IMR-90 (cell line): ENCODE measurements at regions not wholly inside any gene's neighbourhood (a gene's known extent, or its start where the extent isn't known, plus 50 kb on each side); places are given as distances from the start of the nearest gene placed in this dataset.

Experiments used
- ATAC-seq: fragments of 200-7000 bp; cut with Tn5 transposase; 2 replicates; pipeline ENCODE4 v1.9.1; 2020; ENCODE audit warnings: low read depth, mild to moderate bottlenecking, moderate library complexity
- BruUV-seq: library from RNA; stranded (reverse); fragments of 400-500 nt; replicated peaks from 2 replicates; lab custom pipeline; 2021; lab: Mats Ljungman, UMichigan
- CTCF ChIA-PET: fragments of 300-600 bp; formaldehyde crosslinking; extraction: SDS; loops from one replicate; lab custom pipeline; 2021; ENCODE audit warnings: antibody characterized with exemption; lab: Yijun Ruan, JAX
- POLR2A ChIA-PET: fragments of 300-600 bp; sonication (Branson Sonifier 250); formaldehyde crosslinking; loops from one replicate; lab custom pipeline; 2022; ENCODE audit warnings: antibody characterized with exemption; ENCODE audit not compliant: unreplicated experiment; lab: Charles Lee
- DNase-seq: peaks from one replicate; pipeline ENCODE4 v3.0.0; 2013
- H2AFZ ChIP-seq: replicated peaks from 2 replicates; pipeline ENCODE3; 2013; ENCODE audit warnings: low read length, mild to moderate bottlenecking; ENCODE audit not compliant: poor library complexity
- H2AK5ac ChIP-seq: 2 replicates; pipeline ENCODE4 v1.6.1; 2013; ENCODE audit warnings: low read depth, low read length, inconsistent platforms
- H2AK9ac ChIP-seq: replicated peaks from 2 replicates; pipeline ENCODE3; 2013; ENCODE audit warnings: mild to moderate bottlenecking, low read depth, low read length, moderate library complexity; ENCODE audit not compliant: poor library complexity
- H2BK120ac ChIP-seq: 2 replicates; pipeline ENCODE4 v1.6.1; 2013; ENCODE audit warnings: low read depth, low read length, inconsistent platforms
- H2BK15ac ChIP-seq: 3 replicates; pipeline ENCODE4 v1.6.1; 2013; ENCODE audit warnings: low read depth, low read length, inconsistent platforms
- H2BK20ac ChIP-seq: 2 replicates; pipeline ENCODE4 v1.6.1; 2013; ENCODE audit warnings: low read depth, mild to moderate bottlenecking, inconsistent platforms, low read length, moderate library complexity
- H2BK5ac ChIP-seq: 2 replicates; pipeline ENCODE4 v1.6.1; 2013; ENCODE audit warnings: mild to moderate bottlenecking, low read depth, low read length, inconsistent platforms; ENCODE audit not compliant: poor library complexity, severe bottlenecking
- H3K14ac ChIP-seq: replicated peaks from 2 replicates; pipeline ENCODE4 v1.6.1; 2013; ENCODE audit warnings: low read depth, low read length, inconsistent platforms
- H3K18ac ChIP-seq: 2 replicates; pipeline ENCODE4 v1.6.1; 2013; ENCODE audit warnings: low read depth, low read length, control low read depth
- H3K23ac ChIP-seq: 2 replicates; pipeline ENCODE4 v1.6.1; 2013; ENCODE audit warnings: low read depth, low read length, inconsistent platforms
- H3K27ac ChIP-seq: 2 replicates; pipeline ENCODE4 v1.5.1; 2013; ENCODE audit warnings: mild to moderate bottlenecking, control low read depth, low read length; ENCODE audit not compliant: insufficient read depth
- H3K27me3 ChIP-seq: 2 replicates; pipeline ENCODE4 v1.6.1; 2013; ENCODE audit warnings: low read length; ENCODE audit not compliant: control insufficient read depth, insufficient read depth
- H3K36me3 ChIP-seq: 2 replicates; pipeline ENCODE4 v1.6.1; 2013; ENCODE audit warnings: low read length, mixed read lengths; ENCODE audit not compliant: control insufficient read depth, insufficient read depth
- H3K4ac ChIP-seq: 2 replicates; pipeline ENCODE4 v1.6.1; 2013; ENCODE audit warnings: low read depth, low read length, inconsistent platforms
- H3K4me1 ChIP-seq: 2 replicates; pipeline ENCODE4 v1.6.1; 2013; ENCODE audit warnings: low read length, mixed read lengths; ENCODE audit not compliant: control insufficient read depth, insufficient read depth
- H3K4me2 ChIP-seq: 2 replicates; pipeline ENCODE4 v1.6.1; 2013; ENCODE audit warnings: low read depth, mild to moderate bottlenecking, control low read depth, low read length, moderate library complexity
- H3K4me3 ChIP-seq: 2 replicates; pipeline ENCODE4 v1.5.1; 2013; ENCODE audit warnings: low read depth, mild to moderate bottlenecking, control low read depth, low read length, moderate library complexity; ENCODE audit not compliant: insufficient read depth
- H3K56ac ChIP-seq: 2 replicates; pipeline ENCODE4 v1.6.1; 2013; ENCODE audit warnings: low read length, inconsistent platforms; ENCODE audit not compliant: insufficient read depth; ENCODE audit errors: extremely low read depth
- H3K79me1 ChIP-seq, 2 experiments: 2 replicates each; pipeline ENCODE4 v1.6.1; 2013; ENCODE audit warnings: low read length in 2 of 2, inconsistent platforms in 1 of 2, low read depth in 1 of 2
- H3K9ac ChIP-seq: 2 replicates; pipeline ENCODE4 v1.6.1; 2013; ENCODE audit warnings: low read depth, low read length, control low read depth
- H3K9me1 ChIP-seq: 2 replicates; pipeline ENCODE4 v1.6.1; 2013; ENCODE audit warnings: low read length, inconsistent platforms; ENCODE audit not compliant: insufficient read depth
- H3K9me3 ChIP-seq: 2 replicates; pipeline ENCODE4 v1.6.1; 2013; ENCODE audit warnings: low read length; ENCODE audit not compliant: control insufficient read depth, insufficient read depth
- H4K20me1 ChIP-seq: 2 replicates; pipeline ENCODE4 v1.6.1; 2013; ENCODE audit warnings: low read length, inconsistent platforms; ENCODE audit not compliant: insufficient read depth
- H4K5ac ChIP-seq: 2 replicates; pipeline ENCODE4 v1.6.1; 2013; ENCODE audit warnings: mild to moderate bottlenecking, low read depth, low read length, control low read depth
- H4K8ac ChIP-seq, 2 experiments: 2 replicates each; pipeline ENCODE4 v1.6.1; 2013; ENCODE audit warnings: low read depth in 2 of 2, low read length in 2 of 2, control low read depth in 1 of 2, inconsistent platforms in 1 of 2
- H4K91ac ChIP-seq: 2 replicates; pipeline ENCODE4 v1.6.1; 2013; ENCODE audit warnings: low read depth, low read length, inconsistent platforms; ENCODE audit not compliant: insufficient read depth
- BHLHE40 ChIP-seq: fragments of 150-350 bp; IDR thresholded peaks from 2 replicates; pipeline ENCODE4 v1.6.1; 2016; ENCODE audit warnings: mild to moderate bottlenecking, low read depth, low read length
- CEBPB ChIP-seq: IDR thresholded peaks from 2 replicates; pipeline ENCODE4 v1.6.1; 2012; ENCODE audit warnings: low read depth, low read length, improper control_type of control experiment
- FOS ChIP-seq: fragments of 150-350 bp; IDR thresholded peaks from 2 replicates; pipeline ENCODE4 v1.6.1; 2016; ENCODE audit warnings: low read depth, low read length
- MAFK ChIP-seq: IDR thresholded peaks from 2 replicates; pipeline ENCODE4 v1.6.1; 2012; ENCODE audit warnings: low read depth, low read length, improper control_type of control experiment
- MXI1 ChIP-seq: IDR thresholded peaks from 2 replicates; pipeline ENCODE4 v1.6.1; 2012; ENCODE audit warnings: low read depth, mild to moderate bottlenecking, low read length, moderate library complexity, borderline replicate concordance
- NFE2L2 ChIP-seq: fragments of 150-350 bp; IDR thresholded peaks from 2 replicates; pipeline ENCODE4 v1.6.1; 2016; ENCODE audit warnings: low read depth, mild to moderate bottlenecking, low read length
- POLR2A ChIP-seq: IDR thresholded peaks from 2 replicates; pipeline ENCODE4 v1.6.1; 2012; ENCODE audit warnings: mild to moderate bottlenecking, low read depth, low read length
- RAD21 ChIP-seq: IDR thresholded peaks from 2 replicates; pipeline ENCODE4 v1.6.1; 2012; ENCODE audit warnings: low read length, improper control_type of control experiment
- RCOR1 ChIP-seq: IDR thresholded peaks from 2 replicates; pipeline ENCODE4 v1.6.1; 2012; ENCODE audit warnings: mild to moderate bottlenecking, low read length, improper control_type of control experiment; ENCODE audit not compliant: insufficient replicate concordance
- RFX5 ChIP-seq: IDR thresholded peaks from 2 replicates; pipeline ENCODE4 v1.8.0; 2012; ENCODE audit warnings: low read depth, mild to moderate bottlenecking, low read length, moderate library complexity
- SMC3 ChIP-seq: fragments of 150-350 bp; IDR thresholded peaks from 2 replicates; pipeline ENCODE4 v1.6.1; 2016; ENCODE audit warnings: low read depth, mild to moderate bottlenecking, antibody characterized with exemption, low read length, moderate library complexity
- WGBS, 2 experiments: methylation state at CpG; one replicate each; pipeline versions ENCODE4 v1.1.5 to v1.1.7; 2013; ENCODE audit warnings: missing lambda C conversion rate in 2 of 2; ENCODE audit not compliant: insufficient read length in 1 of 2; ENCODE audit errors: extremely low coverage in 2 of 2; 5-methylcytosine and 5-hydroxymethylcytosine counted together
- dilution Hi-C: fragments of 300-500 bp; cut with HindIII; formaldehyde crosslinking; loops from one replicate; pipeline ENCODE4 v1.14.3; 2018; ENCODE audit warnings: low sequenced_read_pairs; ENCODE audit not compliant: unreplicated experiment
- in situ Hi-C: fragments of 300-500 bp; cut with MboI; formaldehyde crosslinking; loops from 3 replicates; pipeline ENCODE4 v1.14.3; 2019; ENCODE audit warnings: low sequenced_read_pairs, inconsistent platforms, mixed read lengths
- intact Hi-C: fragments of 100-400 bp; cut with micrococcal nuclease; formaldehyde crosslinking; loops from 2 replicates; pipeline ENCODE4 v1.10.0; 2022
- TF ChIP-seq, protein P1 (sequence below): fragments of 150-350 bp; IDR thresholded peaks from 2 replicates; pipeline ENCODE4 v1.6.1; 2017; ENCODE audit warnings: mild to moderate bottlenecking, antibody characterized with exemption, low read length, low read depth
- TF ChIP-seq, protein P2 (sequence below): conservative IDR thresholded peaks from 2 replicates; pipeline ENCODE4 v1.5.1; 2012; ENCODE audit warnings: mild to moderate bottlenecking, low read depth, low read length, improper control_type of control experiment
- TF ChIP-seq, protein P3 (sequence below): fragments of 150-350 bp; IDR thresholded peaks from 2 replicates; pipeline ENCODE4 v1.6.1; 2016; ENCODE audit warnings: low read depth, mild to moderate bottlenecking, low read length, moderate library complexity, borderline replicate concordance

DNA sequence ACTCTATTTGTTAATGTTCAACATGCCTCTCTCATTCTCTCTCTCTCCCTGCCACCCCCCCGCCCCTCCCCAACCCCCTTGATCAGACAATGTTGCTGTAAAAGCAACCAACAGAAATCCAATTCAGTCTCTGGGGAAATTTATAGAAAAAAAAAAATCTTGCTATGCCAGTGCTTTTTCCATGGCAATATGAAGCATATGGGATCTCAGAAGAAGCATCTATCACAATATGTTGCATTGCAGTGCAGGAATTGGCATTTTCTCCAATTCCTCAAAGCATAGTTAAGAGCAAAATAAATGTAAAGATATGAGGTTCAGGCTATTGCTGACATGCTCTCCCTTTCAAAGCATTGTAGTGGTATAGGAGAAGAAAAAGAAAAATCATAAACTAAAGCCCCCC is 90.9 kb upstream of the LDB2 start:
- no peak overlapping the region for H2AFZ ChIP-seq
- no CpG with 5 or more reads among the region's 1 CpG for WGBS, 2 experiments
- DNase-seq, result no peak
- no peak overlapping the region for H3K4me2 ChIP-seq
- no peaks in the 10 kb centered on the region for H3K27me3 ChIP-seq
- H2BK15ac ChIP-seq, result no peak overlapping the region
- no peak overlapping the region for H4K8ac ChIP-seq
- BruUV-seq, result no TSS peak
- dilution Hi-C loops (no loop called here), in situ Hi-C loops (no loop called here), intact Hi-C loops (no loop called here)
- no peak overlapping the region for H2AK9ac ChIP-seq
- H3K4me1 ChIP-seq, result no peaks in the 10 kb centered on the region
- no peak overlapping the region for H3K4ac ChIP-seq
- no peaks in the 10 kb centered on the region for H4K20me1 ChIP-seq
- H2BK20ac ChIP-seq, result no peak overlapping the region
- TF ChIP-seq MAFK (no peak), BHLHE40 (no peak), NFE2L2 (no peak), RFX5 (no peak), RCOR1 (no peak), SMC3 (no peak), CEBPB (no peak), MXI1 (no peak), FOS (no peak), POLR2A (no peak), RAD21 (no peak)
- TF ChIP-seq, protein P1, sequence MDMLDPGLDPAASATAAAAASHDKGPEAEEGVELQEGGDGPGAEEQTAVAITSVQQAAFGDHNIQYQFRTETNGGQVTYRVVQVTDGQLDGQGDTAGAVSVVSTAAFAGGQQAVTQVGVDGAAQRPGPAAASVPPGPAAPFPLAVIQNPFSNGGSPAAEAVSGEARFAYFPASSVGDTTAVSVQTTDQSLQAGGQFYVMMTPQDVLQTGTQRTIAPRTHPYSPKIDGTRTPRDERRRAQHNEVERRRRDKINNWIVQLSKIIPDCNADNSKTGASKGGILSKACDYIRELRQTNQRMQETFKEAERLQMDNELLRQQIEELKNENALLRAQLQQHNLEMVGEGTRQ, result no peak
- TF ChIP-seq, protein P2, sequence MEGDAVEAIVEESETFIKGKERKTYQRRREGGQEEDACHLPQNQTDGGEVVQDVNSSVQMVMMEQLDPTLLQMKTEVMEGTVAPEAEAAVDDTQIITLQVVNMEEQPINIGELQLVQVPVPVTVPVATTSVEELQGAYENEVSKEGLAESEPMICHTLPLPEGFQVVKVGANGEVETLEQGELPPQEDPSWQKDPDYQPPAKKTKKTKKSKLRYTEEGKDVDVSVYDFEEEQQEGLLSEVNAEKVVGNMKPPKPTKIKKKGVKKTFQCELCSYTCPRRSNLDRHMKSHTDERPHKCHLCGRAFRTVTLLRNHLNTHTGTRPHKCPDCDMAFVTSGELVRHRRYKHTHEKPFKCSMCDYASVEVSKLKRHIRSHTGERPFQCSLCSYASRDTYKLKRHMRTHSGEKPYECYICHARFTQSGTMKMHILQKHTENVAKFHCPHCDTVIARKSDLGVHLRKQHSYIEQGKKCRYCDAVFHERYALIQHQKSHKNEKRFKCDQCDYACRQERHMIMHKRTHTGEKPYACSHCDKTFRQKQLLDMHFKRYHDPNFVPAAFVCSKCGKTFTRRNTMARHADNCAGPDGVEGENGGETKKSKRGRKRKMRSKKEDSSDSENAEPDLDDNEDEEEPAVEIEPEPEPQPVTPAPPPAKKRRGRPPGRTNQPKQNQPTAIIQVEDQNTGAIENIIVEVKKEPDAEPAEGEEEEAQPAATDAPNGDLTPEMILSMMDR, result no peak
- TF ChIP-seq, protein P3, sequence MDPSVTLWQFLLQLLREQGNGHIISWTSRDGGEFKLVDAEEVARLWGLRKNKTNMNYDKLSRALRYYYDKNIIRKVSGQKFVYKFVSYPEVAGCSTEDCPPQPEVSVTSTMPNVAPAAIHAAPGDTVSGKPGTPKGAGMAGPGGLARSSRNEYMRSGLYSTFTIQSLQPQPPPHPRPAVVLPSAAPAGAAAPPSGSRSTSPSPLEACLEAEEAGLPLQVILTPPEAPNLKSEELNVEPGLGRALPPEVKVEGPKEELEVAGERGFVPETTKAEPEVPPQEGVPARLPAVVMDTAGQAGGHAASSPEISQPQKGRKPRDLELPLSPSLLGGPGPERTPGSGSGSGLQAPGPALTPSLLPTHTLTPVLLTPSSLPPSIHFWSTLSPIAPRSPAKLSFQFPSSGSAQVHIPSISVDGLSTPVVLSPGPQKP, result no peak
- H3K9ac ChIP-seq, result no peak overlapping the region
- no peaks in the 10 kb centered on the region for H3K9me3 ChIP-seq
- no peak overlapping the region for H4K91ac ChIP-seq
- POLR2A ChIA-PET, result no interaction called here
- CTCF ChIA-PET, result interaction anchor here (0.8 kb wide), 1 partner anchor 24 kb away, joined by 3 read pairs; no protein-coding TSS in a partner anchor
- no peaks in the 10 kb centered on the region for H3K79me1 ChIP-seq
- H3K27ac ChIP-seq, result no peak overlapping the region
- no peaks in the 10 kb centered on the region for H3K9me1 ChIP-seq
- H3K56ac ChIP-seq, result no peak overlapping the region
- H2BK120ac ChIP-seq, result no peak overlapping the region
- no peak for ATAC-seq
- H3K36me3 ChIP-seq, result no peaks in the 10 kb centered on the region
- no peak overlapping the region for H3K4me3 ChIP-seq
- H2AK5ac ChIP-seq, result no peak overlapping the region
- no peak overlapping the region for H3K18ac ChIP-seq
- no peak overlapping the region for H2BK5ac ChIP-seq
- H4K5ac ChIP-seq, result no peak overlapping the region
- no peak overlapping the region for H3K23ac ChIP-seq
- H3K14ac ChIP-seq, result no peak overlapping the region
